ENCODE measurements at regions not wholly inside any gene's neighbourhood (a gene's known extent, or its start where the extent isn't known, plus 50 kb on each side); places are given as distances from the start of the nearest gene placed in this dataset.
A peak's percentile ranks its signal among the peaks of the same experiment; 100 is the strongest.
"Not testable (repeated sequence)": the region's sequence is repeated elsewhere in the genome, so short reads cannot be mapped to it uniquely, and the experiment has no call there.

GRCh38 chr1:146369940-146370339 is 141.1 kb upstream of the NOTCH2NLA start:
- H3K9me3 ChIP-seq (ENCODE audit: control insufficient read depth, low read length); H3K4me3 ChIP-seq (ENCODE audit: low read length in 2 of 2); intact Hi-C loops (cut with DNase I); H3K27ac ChIP-seq (ENCODE audit: low read depth in 1 of 2, low read length in 2 of 2); H3K36me3 ChIP-seq (ENCODE audit: control insufficient read depth in 1 of 2, insufficient read depth in 2 of 2, low read length in 1 of 2); H3K27me3 ChIP-seq (ENCODE audit: control insufficient read depth in 1 of 2, insufficient read depth in 2 of 2, low read length in 1 of 2); ATAC-seq (ENCODE audit: low FRiP score); H3K4me1 ChIP-seq (ENCODE audit: control insufficient read depth in 1 of 2, insufficient read depth in 2 of 2, low read length in 2 of 2): not testable (repeated sequence)
- DNase-seq, result peak in 1 of 2 donors; percentile 74
- 3 to 5% methylated on average over 19 to 20 of the region's 23 CpGs for WGBS, 2 donors

GRCh38 chr1:146355373-146355772 is 126.6 kb upstream of the NOTCH2NLA start:
- H3K4me3 ChIP-seq (ENCODE audit: low read length in 2 of 2); H3K27ac ChIP-seq (ENCODE audit: low read depth in 1 of 2, low read length in 2 of 2); H3K27me3 ChIP-seq (ENCODE audit: control insufficient read depth in 1 of 2, insufficient read depth in 2 of 2, low read length in 1 of 2); H3K4me1 ChIP-seq (ENCODE audit: control insufficient read depth in 1 of 2, insufficient read depth in 2 of 2, low read length in 2 of 2); intact Hi-C loops (cut with DNase I); H3K9me3 ChIP-seq (ENCODE audit: control insufficient read depth, low read length); ATAC-seq (ENCODE audit: low FRiP score); H3K36me3 ChIP-seq (ENCODE audit: control insufficient read depth in 1 of 2, insufficient read depth in 2 of 2, low read length in 1 of 2); DNase-seq: not testable (repeated sequence)

GRCh38 chr1:146326863-146327262 is 98.0 kb upstream of the NOTCH2NLA start:
- H3K4me3 ChIP-seq (ENCODE audit: low read length in 2 of 2); H3K9me3 ChIP-seq (ENCODE audit: control insufficient read depth, low read length); H3K27ac ChIP-seq (ENCODE audit: low read depth in 1 of 2, low read length in 2 of 2); DNase-seq; ATAC-seq (ENCODE audit: low FRiP score); intact Hi-C loops (cut with DNase I); H3K4me1 ChIP-seq (ENCODE audit: control insufficient read depth in 1 of 2, insufficient read depth in 2 of 2, low read length in 2 of 2); H3K36me3 ChIP-seq (ENCODE audit: control insufficient read depth in 1 of 2, insufficient read depth in 2 of 2, low read length in 1 of 2); H3K27me3 ChIP-seq (ENCODE audit: control insufficient read depth in 1 of 2, insufficient read depth in 2 of 2, low read length in 1 of 2): not testable (repeated sequence)
- 100% methylated on average over 1 of the region's 1 CpG; no CpG with 5 or more reads in 1 of the 2 donors for WGBS, 2 donors

GRCh38 chr1:146324463-146324862 is 95.6 kb upstream of the NOTCH2NLA start:
- DNase-seq; H3K36me3 ChIP-seq (ENCODE audit: control insufficient read depth in 1 of 2, insufficient read depth in 2 of 2, low read length in 1 of 2); H3K9me3 ChIP-seq (ENCODE audit: control insufficient read depth, low read length); intact Hi-C loops (cut with DNase I); H3K4me3 ChIP-seq (ENCODE audit: low read length in 2 of 2); H3K27me3 ChIP-seq (ENCODE audit: control insufficient read depth in 1 of 2, insufficient read depth in 2 of 2, low read length in 1 of 2); H3K4me1 ChIP-seq (ENCODE audit: control insufficient read depth in 1 of 2, insufficient read depth in 2 of 2, low read length in 2 of 2); H3K27ac ChIP-seq (ENCODE audit: low read depth in 1 of 2, low read length in 2 of 2); ATAC-seq (ENCODE audit: low FRiP score): not testable (repeated sequence)
- 92 to 100% methylated on average over 1 of the region's 2 CpGs for WGBS, 2 donors

- H3K9me3 ChIP-seq (ENCODE audit: control insufficient read depth, low read length); H3K4me3 ChIP-seq (ENCODE audit: low read length in 2 of 2); H3K27ac ChIP-seq (ENCODE audit: low read depth in 1 of 2, low read length in 2 of 2); H3K4me1 ChIP-seq (ENCODE audit: control insufficient read depth in 1 of 2, insufficient read depth in 2 of 2, low read length in 2 of 2); ATAC-seq (ENCODE audit: low FRiP score); DNase-seq; intact Hi-C loops (cut with DNase I); H3K27me3 ChIP-seq (ENCODE audit: control insufficient read depth in 1 of 2, insufficient read depth in 2 of 2, low read length in 1 of 2); H3K36me3 ChIP-seq (ENCODE audit: control insufficient read depth in 1 of 2, insufficient read depth in 2 of 2, low read length in 1 of 2): not testable (repeated sequence)
- no CpG with 5 or more reads among the region's 1 CpG for WGBS, 2 donors
Observed at GRCh38 chr1:146323302-146323701, 94.5 kb upstream of the NOTCH2NLA start.

- H3K4me3 ChIP-seq (ENCODE audit: low read length in 2 of 2); intact Hi-C loops (cut with DNase I); H3K27ac ChIP-seq (ENCODE audit: low read depth in 1 of 2, low read length in 2 of 2); H3K36me3 ChIP-seq (ENCODE audit: control insufficient read depth in 1 of 2, insufficient read depth in 2 of 2, low read length in 1 of 2); H3K27me3 ChIP-seq (ENCODE audit: control insufficient read depth in 1 of 2, insufficient read depth in 2 of 2, low read length in 1 of 2); H3K9me3 ChIP-seq (ENCODE audit: control insufficient read depth, low read length); DNase-seq; H3K4me1 ChIP-seq (ENCODE audit: control insufficient read depth in 1 of 2, insufficient read depth in 2 of 2, low read length in 2 of 2): not testable (repeated sequence)
- WGBS, 2 donors, result 58 to 68% methylated on average over 2 of the region's 4 CpGs
- peak; percentile 85 for ATAC-seq (ENCODE audit: low FRiP score)
Observed at GRCh38 chr1:146322893-146323292, 94.1 kb upstream of the NOTCH2NLA start.

- H3K36me3 ChIP-seq (ENCODE audit: control insufficient read depth in 1 of 2, insufficient read depth in 2 of 2, low read length in 1 of 2); H3K27me3 ChIP-seq (ENCODE audit: control insufficient read depth in 1 of 2, insufficient read depth in 2 of 2, low read length in 1 of 2); DNase-seq; H3K27ac ChIP-seq (ENCODE audit: low read depth in 1 of 2, low read length in 2 of 2); H3K9me3 ChIP-seq (ENCODE audit: control insufficient read depth, low read length); H3K4me1 ChIP-seq (ENCODE audit: control insufficient read depth in 1 of 2, insufficient read depth in 2 of 2, low read length in 2 of 2); ATAC-seq (ENCODE audit: low FRiP score); H3K4me3 ChIP-seq (ENCODE audit: low read length in 2 of 2); intact Hi-C loops (cut with DNase I): not testable (repeated sequence)
- 95 to 100% methylated on average over 1 of the region's 4 CpGs for WGBS, 2 donors
Observed at GRCh38 chr1:146318715-146319114, 89.9 kb upstream of the NOTCH2NLA start.

GRCh38 chr1:146317785-146318184 is 89.0 kb upstream of the NOTCH2NLA start:
- H3K27ac ChIP-seq (ENCODE audit: low read depth in 1 of 2, low read length in 2 of 2); H3K4me3 ChIP-seq (ENCODE audit: low read length in 2 of 2); H3K9me3 ChIP-seq (ENCODE audit: control insufficient read depth, low read length); H3K27me3 ChIP-seq (ENCODE audit: control insufficient read depth in 1 of 2, insufficient read depth in 2 of 2, low read length in 1 of 2); intact Hi-C loops (cut with DNase I); DNase-seq; H3K36me3 ChIP-seq (ENCODE audit: control insufficient read depth in 1 of 2, insufficient read depth in 2 of 2, low read length in 1 of 2); ATAC-seq (ENCODE audit: low FRiP score); H3K4me1 ChIP-seq (ENCODE audit: control insufficient read depth in 1 of 2, insufficient read depth in 2 of 2, low read length in 2 of 2): not testable (repeated sequence)
- WGBS, 2 donors, result 92 to 97% methylated on average over 1 of the region's 1 CpG

- H3K4me1 ChIP-seq (ENCODE audit: control insufficient read depth in 1 of 2, insufficient read depth in 2 of 2, low read length in 2 of 2); H3K9me3 ChIP-seq (ENCODE audit: control insufficient read depth, low read length); H3K4me3 ChIP-seq (ENCODE audit: low read length in 2 of 2); H3K27ac ChIP-seq (ENCODE audit: low read depth in 1 of 2, low read length in 2 of 2); H3K36me3 ChIP-seq (ENCODE audit: control insufficient read depth in 1 of 2, insufficient read depth in 2 of 2, low read length in 1 of 2); DNase-seq; ATAC-seq (ENCODE audit: low FRiP score); intact Hi-C loops (cut with DNase I); H3K27me3 ChIP-seq (ENCODE audit: control insufficient read depth in 1 of 2, insufficient read depth in 2 of 2, low read length in 1 of 2): not testable (repeated sequence)
- no CpG with 5 or more reads among the region's 5 CpGs for WGBS, 2 donors
Observed at GRCh38 chr1:146314449-146315246, 85.8 kb upstream of the NOTCH2NLA start.
